BLaER1 (cell line): ENCODE measurements at regions not wholly inside any gene's neighbourhood (a gene's known extent, or its start where the extent isn't known, plus 50 kb on each side); places are given as distances from the start of the nearest gene placed in this dataset.

ENCODE experiments used
- H3K27ac ChIP-seq: shearing (Covaris generic); formaldehyde crosslinking; 2 replicates; pipeline ENCODE4 v1.8.1; 2022
- H3K27me3 ChIP-seq: shearing (Covaris generic); formaldehyde crosslinking; 2 replicates; pipeline ENCODE4 v1.8.1; 2022
- H3K36me3 ChIP-seq: shearing (Covaris generic); formaldehyde crosslinking; 2 replicates; pipeline ENCODE4 v1.8.1; 2022
- H3K4me1 ChIP-seq: shearing (Covaris generic); formaldehyde crosslinking; 2 replicates; pipeline ENCODE4 v1.8.1; 2022
- H3K4me2 ChIP-seq: shearing (Covaris generic); formaldehyde crosslinking; 2 replicates; pipeline ENCODE4 v1.8.1; 2022
- H3K4me3 ChIP-seq: shearing (Covaris generic); formaldehyde crosslinking; 2 replicates; pipeline ENCODE4 v1.8.1; 2022
- H3K9ac ChIP-seq: shearing (Covaris generic); formaldehyde crosslinking; 2 replicates; pipeline ENCODE4 v1.8.1; 2022
- H3K9me3 ChIP-seq: shearing (Covaris generic); formaldehyde crosslinking; 2 replicates; pipeline ENCODE4 v1.8.1; 2022
- H4K20me1 ChIP-seq: shearing (Covaris generic); formaldehyde crosslinking; 2 replicates; pipeline ENCODE4 v1.8.1; 2022
- Cebpa-rat ChIP-seq: shearing (Covaris generic); IDR thresholded peaks from 2 replicates; pipeline ENCODE4 v1.8.1; 2022

DNA sequence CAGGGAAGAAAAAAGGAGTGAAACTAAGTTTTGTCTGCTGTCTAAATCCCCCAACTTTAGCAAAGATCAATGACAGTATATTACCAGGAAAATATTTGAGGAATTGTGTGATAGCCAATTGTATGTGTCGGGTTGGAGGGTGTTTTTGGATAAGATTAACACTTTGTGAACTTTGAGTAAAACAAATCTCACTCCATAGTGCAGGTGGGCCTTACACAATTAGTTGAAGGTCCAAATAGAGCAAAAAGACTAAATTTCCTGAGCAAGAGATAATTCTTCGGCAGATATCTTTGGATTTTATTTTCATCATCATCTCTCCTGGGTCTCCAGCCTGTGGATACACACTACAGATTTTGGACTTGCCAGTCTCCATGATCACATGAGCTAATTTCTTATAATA, 152.8 kb upstream of the CWC22 start:
- no peak overlapping the region for H3K4me3 ChIP-seq
- no peak for TF ChIP-seq Cebpa-rat
- no peaks in the 10 kb centered on the region for H3K4me1 ChIP-seq
- H3K27ac ChIP-seq: no peak overlapping the region
- no peak overlapping the region for H3K4me2 ChIP-seq
- H3K9me3 ChIP-seq: no peaks in the 10 kb centered on the region
- H3K9ac ChIP-seq: no peak overlapping the region
- H4K20me1 ChIP-seq: no peaks in the 10 kb centered on the region
- no peaks in the 10 kb centered on the region for H3K36me3 ChIP-seq
- no peaks in the 10 kb centered on the region for H3K27me3 ChIP-seq

DNA sequence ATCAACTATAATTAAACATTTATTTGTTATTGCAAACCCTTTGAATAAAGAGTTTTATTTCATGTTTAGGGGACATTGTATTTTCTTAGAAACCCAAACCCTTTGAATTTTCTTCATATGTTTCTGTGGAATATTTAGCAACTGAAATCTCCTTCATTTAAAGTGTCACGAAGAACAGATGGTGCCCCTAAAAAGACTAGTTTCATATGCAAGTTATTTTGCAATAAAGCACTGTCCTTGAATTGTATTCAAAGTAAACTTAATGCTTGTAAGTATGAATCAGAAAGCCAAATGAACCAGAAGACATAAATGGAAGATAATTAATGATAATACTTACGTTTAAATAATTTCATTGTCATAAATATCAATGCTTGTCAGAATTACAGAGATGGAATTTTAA, 151.9 kb upstream of the CWC22 start:
- Histone ChIP-seq H3K4me1 (no peaks in the 10 kb centered on the region), H4K20me1 (no peaks in the 10 kb centered on the region), H3K36me3 (no peaks in the 10 kb centered on the region), H3K27me3 (no peaks in the 10 kb centered on the region), H3K9ac (no peak overlapping the region), H3K4me3 (no peak overlapping the region), H3K4me2 (no peak overlapping the region), H3K27ac (no peak overlapping the region), H3K9me3 (no peaks in the 10 kb centered on the region)
- no peak for TF ChIP-seq Cebpa-rat

DNA sequence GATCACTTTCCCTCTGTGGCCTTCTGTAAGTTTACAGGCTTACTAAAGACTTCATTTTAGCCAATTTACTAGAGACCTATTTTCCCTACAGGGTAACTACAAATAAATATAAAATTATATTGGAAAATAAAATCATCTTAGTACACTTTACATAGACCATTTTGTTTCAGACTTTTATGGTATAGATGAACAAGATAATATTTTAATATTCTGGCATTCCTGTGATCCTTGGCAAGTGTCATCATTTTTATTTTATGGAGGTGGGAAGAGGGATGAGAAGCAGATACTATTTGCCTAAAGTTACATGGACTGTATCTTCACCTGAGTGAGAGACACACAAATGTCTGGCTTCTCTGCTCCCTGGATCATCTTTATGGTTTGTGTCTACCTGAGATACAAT, 149.6 kb upstream of the CWC22 start:
- no peak for TF ChIP-seq Cebpa-rat
- Histone ChIP-seq H3K27me3 (no peaks in the 10 kb centered on the region), H3K4me1 (no peaks in the 10 kb centered on the region), H3K4me2 (no peak overlapping the region), H3K9me3 (no peaks in the 10 kb centered on the region), H3K4me3 (no peak overlapping the region), H3K36me3 (no peaks in the 10 kb centered on the region), H3K27ac (no peak overlapping the region), H4K20me1 (no peaks in the 10 kb centered on the region), H3K9ac (no peak overlapping the region)

DNA sequence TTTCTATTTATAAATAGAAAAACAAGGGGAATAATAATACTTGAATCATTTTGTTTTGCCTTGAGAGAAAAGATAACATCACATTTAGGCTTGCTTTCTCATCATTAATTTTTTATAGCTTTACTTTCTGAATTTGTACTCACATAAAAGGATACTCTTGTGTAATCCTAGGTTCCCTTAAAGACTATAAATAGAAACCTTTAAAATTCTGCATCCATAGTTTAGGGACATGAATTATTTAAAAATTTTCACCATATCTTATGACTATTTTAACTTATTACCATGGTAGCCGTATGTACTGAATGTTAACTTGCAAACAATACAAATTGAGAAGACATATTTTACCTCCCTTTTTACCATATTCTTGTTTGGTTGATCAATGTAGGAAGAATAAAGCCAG, 143.5 kb upstream of the CWC22 start:
- no peak overlapping the region for H3K9ac ChIP-seq
- TF ChIP-seq Cebpa-rat: no peak
- no peak overlapping the region for H3K4me2 ChIP-seq
- no peaks in the 10 kb centered on the region for H3K9me3 ChIP-seq
- H3K27ac ChIP-seq: no peak overlapping the region
- no peak overlapping the region for H3K4me3 ChIP-seq
- H3K36me3 ChIP-seq: no peaks in the 10 kb centered on the region
- H3K4me1 ChIP-seq: no peaks in the 10 kb centered on the region
- H3K27me3 ChIP-seq: no peaks in the 10 kb centered on the region
- no peaks in the 10 kb centered on the region for H4K20me1 ChIP-seq

DNA sequence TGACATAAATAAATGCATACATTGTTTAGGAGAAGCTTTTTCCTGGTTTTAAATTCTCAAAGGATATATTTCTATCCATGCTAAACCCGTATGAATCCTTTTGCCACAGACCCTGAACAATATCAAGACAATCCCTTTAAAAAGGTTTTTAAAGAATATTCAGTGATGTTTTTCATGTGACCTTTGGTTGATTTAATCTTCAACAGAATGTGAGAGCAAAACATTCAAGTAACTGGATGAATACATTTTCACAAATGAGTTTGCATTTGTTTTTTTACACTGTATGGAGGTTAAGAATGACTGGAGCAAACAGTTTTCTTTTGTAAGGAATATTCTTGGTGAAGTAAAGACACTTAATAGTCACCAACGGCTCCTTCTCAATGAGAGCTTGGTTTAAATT, 139.4 kb upstream of the CWC22 start:
- Histone ChIP-seq H3K4me1 (no peaks in the 10 kb centered on the region), H3K36me3 (no peaks in the 10 kb centered on the region), H3K4me2 (no peak overlapping the region), H3K9me3 (no peaks in the 10 kb centered on the region), H3K27me3 (no peaks in the 10 kb centered on the region), H3K4me3 (no peak overlapping the region), H3K27ac (no peak overlapping the region), H4K20me1 (no peaks in the 10 kb centered on the region), H3K9ac (no peak overlapping the region)
- TF ChIP-seq Cebpa-rat: no peak

DNA sequence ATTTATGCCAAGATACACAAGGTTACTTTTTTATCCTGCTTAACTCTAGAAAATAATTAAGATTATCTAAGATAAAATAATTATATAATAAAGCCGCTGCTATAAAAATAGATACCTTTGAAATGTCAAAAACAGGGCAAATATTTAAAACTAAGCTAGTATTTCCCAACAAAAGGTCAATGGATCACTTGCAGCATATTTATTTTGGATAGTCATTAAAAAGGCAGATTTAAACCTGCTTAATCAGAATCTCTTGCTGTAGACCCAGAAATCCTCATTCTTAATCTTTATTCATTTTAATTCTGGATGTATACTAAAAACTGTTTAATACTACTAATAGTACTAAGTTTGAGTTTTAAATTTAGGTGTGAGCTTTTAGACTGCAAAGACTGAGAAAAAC, 139.0 kb upstream of the CWC22 start:
- Histone ChIP-seq H3K27ac (no peak overlapping the region), H3K36me3 (no peaks in the 10 kb centered on the region), H4K20me1 (no peaks in the 10 kb centered on the region), H3K4me1 (no peaks in the 10 kb centered on the region), H3K4me3 (no peak overlapping the region), H3K27me3 (no peaks in the 10 kb centered on the region), H3K9me3 (no peaks in the 10 kb centered on the region), H3K9ac (no peak overlapping the region), H3K4me2 (no peak overlapping the region)
- no peak for TF ChIP-seq Cebpa-rat

DNA sequence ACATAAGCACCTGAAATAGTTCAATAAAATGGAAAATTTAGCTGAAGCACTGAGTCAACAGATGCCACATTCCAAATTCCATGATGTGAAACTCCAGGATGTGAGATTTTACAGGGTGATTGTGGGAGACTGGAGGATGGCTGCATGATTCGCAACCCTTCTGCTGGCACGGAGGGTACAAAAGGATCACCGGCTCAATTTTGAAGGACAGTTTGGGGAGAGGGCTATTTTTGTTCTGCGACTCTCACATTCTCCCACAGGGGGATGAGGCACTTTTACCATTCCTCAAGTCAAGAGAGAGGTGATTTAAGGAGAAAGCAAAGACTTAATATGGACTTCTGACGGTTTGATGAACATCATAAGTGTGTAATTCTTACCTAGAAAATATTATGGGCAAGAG, 138.1 kb upstream of the CWC22 start:
- Histone ChIP-seq H3K9ac (no peak overlapping the region), H3K4me2 (no peak overlapping the region), H3K4me1 (no peaks in the 10 kb centered on the region), H3K27ac (no peak overlapping the region), H3K36me3 (no peaks in the 10 kb centered on the region), H3K27me3 (no peaks in the 10 kb centered on the region), H4K20me1 (no peaks in the 10 kb centered on the region), H3K9me3 (no peaks in the 10 kb centered on the region), H3K4me3 (no peak overlapping the region)
- TF ChIP-seq Cebpa-rat: no peak

DNA sequence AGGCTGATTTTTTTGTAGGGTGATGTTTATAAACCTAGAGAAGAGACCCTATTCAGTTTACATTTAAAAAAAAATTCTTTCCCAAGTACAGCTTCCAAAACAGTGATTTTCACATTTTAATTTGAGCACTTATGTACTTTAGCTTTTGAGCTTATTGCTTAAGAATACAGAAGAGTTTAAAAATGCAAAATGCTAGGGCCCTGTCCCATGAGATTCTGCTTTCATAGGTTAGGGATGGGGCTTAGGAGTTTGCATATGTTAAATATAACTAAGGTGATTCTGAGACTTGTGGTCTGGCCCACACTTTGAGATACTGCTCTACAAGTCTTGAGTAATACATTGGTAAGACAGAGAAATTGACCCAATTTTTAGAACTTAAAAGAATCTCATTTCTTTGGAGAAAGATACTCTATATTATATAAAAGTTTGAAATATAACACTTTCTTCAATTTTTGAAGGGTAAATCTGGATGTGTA, 137.3 kb upstream of the CWC22 start:
- TF ChIP-seq Cebpa-rat: no peak
- Histone ChIP-seq H3K9me3 (no peaks in the 10 kb centered on the region), H3K36me3 (no peaks in the 10 kb centered on the region), H3K27ac (no peak overlapping the region), H3K4me2 (no peak overlapping the region), H4K20me1 (no peaks in the 10 kb centered on the region), H3K9ac (no peak overlapping the region), H3K4me1 (no peaks in the 10 kb centered on the region), H3K27me3 (no peaks in the 10 kb centered on the region), H3K4me3 (no peak overlapping the region)

DNA sequence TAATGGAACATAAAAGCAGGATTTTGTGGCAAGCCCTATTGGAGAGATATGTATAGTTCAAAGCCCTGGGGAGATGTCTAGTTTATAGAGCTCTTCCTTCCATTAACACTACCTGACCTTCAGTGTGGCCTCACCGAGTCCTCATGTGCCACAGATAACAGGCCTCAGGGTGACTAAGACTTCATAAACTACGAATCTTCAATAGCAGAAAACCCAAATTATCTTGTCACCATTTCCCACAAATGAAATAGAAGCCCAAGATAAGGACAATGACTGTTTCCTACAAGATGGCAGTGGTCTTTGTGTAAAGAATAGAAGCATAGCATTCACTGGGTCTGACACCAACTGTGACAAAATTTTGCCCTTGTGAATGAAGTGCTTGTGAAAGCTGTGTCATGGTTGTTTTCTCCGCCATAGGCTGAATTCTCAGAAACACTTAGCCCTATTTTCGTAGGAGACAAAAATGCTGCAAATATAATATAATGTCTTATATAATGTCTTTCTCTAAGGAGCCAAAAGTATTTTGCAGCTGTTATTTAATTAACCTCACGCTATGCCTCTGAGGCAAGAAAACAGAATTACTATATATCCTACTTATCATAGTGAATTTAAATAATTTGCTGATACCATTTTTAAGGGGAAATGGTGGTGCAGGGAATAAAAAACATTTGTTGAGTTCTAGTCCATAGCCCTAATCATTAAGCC, 136.7 kb upstream of the CWC22 start:
- no peak overlapping the region for H3K4me2 ChIP-seq
- H4K20me1 ChIP-seq: no peaks in the 10 kb centered on the region
- H3K36me3 ChIP-seq: no peaks in the 10 kb centered on the region
- TF ChIP-seq Cebpa-rat: no peak
- H3K27me3 ChIP-seq: no peaks in the 10 kb centered on the region
- no peak overlapping the region for H3K4me3 ChIP-seq
- no peak overlapping the region for H3K27ac ChIP-seq
- H3K9me3 ChIP-seq: no peaks in the 10 kb centered on the region
- H3K4me1 ChIP-seq: no peaks in the 10 kb centered on the region
- no peak overlapping the region for H3K9ac ChIP-seq

DNA sequence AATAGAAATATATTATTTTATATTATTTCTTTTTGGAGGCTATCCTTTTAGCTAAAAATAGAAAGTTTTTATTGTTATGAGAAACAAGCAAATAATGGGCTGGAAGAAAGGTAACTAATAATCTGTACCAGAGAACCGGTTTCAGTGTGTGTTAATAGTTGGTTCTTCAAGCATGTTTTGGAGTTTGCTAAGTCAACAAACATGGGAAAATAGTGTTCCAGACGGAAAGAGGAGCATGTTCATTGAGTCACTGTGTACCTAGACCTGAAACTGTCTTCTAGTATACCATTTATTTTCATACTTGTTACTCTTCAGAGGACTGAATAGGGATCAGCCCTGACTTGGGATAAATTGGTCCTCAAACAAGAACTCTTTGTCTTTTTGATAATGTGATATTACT, 134.5 kb upstream of the CWC22 start:
- no peaks in the 10 kb centered on the region for H3K27me3 ChIP-seq
- H3K4me1 ChIP-seq: no peaks in the 10 kb centered on the region
- H3K9ac ChIP-seq: no peak overlapping the region
- no peak for TF ChIP-seq Cebpa-rat
- H3K4me2 ChIP-seq: no peak overlapping the region
- no peaks in the 10 kb centered on the region for H3K9me3 ChIP-seq
- no peak overlapping the region for H3K4me3 ChIP-seq
- H3K27ac ChIP-seq: no peak overlapping the region
- H4K20me1 ChIP-seq: no peaks in the 10 kb centered on the region
- H3K36me3 ChIP-seq: no peaks in the 10 kb centered on the region

DNA sequence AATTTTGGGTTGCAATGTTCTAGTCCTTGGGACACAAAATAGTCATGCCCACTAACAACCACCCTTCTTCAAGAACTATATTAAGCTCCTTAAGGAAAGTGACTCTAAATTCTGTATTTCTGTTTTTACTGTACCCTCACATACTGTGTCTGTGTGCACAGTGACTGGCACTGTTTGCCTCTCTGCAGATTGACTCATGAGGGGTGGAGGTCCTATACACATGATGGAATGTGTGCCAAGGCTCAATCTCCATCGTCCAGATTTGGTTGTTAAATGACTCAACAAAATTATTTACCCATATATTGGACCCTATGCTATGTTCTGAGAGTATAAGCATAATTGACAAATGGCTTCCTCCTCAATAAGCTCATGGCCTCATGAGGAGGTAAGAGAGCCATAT, 126.6 kb upstream of the CWC22 start:
- H3K4me1 ChIP-seq: no peaks in the 10 kb centered on the region
- no peak overlapping the region for H3K9ac ChIP-seq
- H3K36me3 ChIP-seq: no peaks in the 10 kb centered on the region
- TF ChIP-seq Cebpa-rat: no peak
- H3K27me3 ChIP-seq: no peaks in the 10 kb centered on the region
- H4K20me1 ChIP-seq: no peaks in the 10 kb centered on the region
- no peak overlapping the region for H3K4me3 ChIP-seq
- no peaks in the 10 kb centered on the region for H3K9me3 ChIP-seq
- no peak overlapping the region for H3K27ac ChIP-seq
- no peak overlapping the region for H3K4me2 ChIP-seq
